ENCODE measurements at regions not wholly inside any gene's neighbourhood (a gene's known extent, or its start where the extent isn't known, plus 50 kb on each side); places are given as distances from the start of the nearest gene placed in this dataset.
A peak's percentile ranks its signal among the peaks of the same experiment; 100 is the strongest.

GRCh38 chr2:204074456-204074855 lies 137.9 kb downstream of the ICOS start:
- Histone ChIP-seq H3K27ac (no peak overlapping the region), H3K27me3 (no peaks in the 10 kb centered on the region), H3K4me3 (no peak overlapping the region), H3K4me1 (no peaks in the 10 kb centered on the region), H3K36me3 (no peaks in the 10 kb centered on the region), H3K9me3 (peaks cover 0 to 5% (median 0%) of the 10 kb centered on the region in 4 donors)
- WGBS, 5 donors, result 50 to 88% (median 77%) methylated on average over 1 of the region's 1 CpG
- peak in 1 of 2 donors; percentile 82 for DNase-seq
- TF ChIP-seq POLR2AphosphoS5 (IDR thresholded peaks at IDR 0.05) (peak in 1 of 3 donors; percentile 52), EP300 (IDR thresholded peaks at IDR 0.05) (no peak)
- intact Hi-C loops (cut with DNase I; ENCODE audit: low total_unique reads), result no loop called here

- intact Hi-C loops (cut with DNase I; ENCODE audit: low total_unique reads), result no loop called here
- 75 to 88% (median 84%) methylated on average over 4 of the region's 4 CpGs for WGBS, 5 donors
- Histone ChIP-seq H3K9me3 (peaks cover 0 to 5% (median 0%) of the 10 kb centered on the region in 4 donors), H3K36me3 (no peaks in the 10 kb centered on the region), H3K27ac (no peak overlapping the region), H3K4me1 (no peaks in the 10 kb centered on the region), H3K4me3 (no peak overlapping the region), H3K27me3 (no peaks in the 10 kb centered on the region)
- no peak for DNase-seq
- TF ChIP-seq POLR2AphosphoS5 (IDR thresholded peaks at IDR 0.05), result no peak
- TF ChIP-seq POLR2A (IDR thresholded peaks at IDR 0.05), result no peak
- TF ChIP-seq CTCF (IDR thresholded peaks at IDR 0.05), result no peak
- no peak for TF ChIP-seq EP300 (IDR thresholded peaks at IDR 0.05)
Observed at GRCh38 chr2:204078003-204078698, 141.6 kb downstream of the ICOS start.

GRCh38 chr2:204081487-204082425 lies 145.2 kb downstream of the ICOS start:
- Histone ChIP-seq H3K4me1 (no peaks in the 10 kb centered on the region), H3K9me3 (peaks cover 0 to 5% (median 0%) of the 10 kb centered on the region in 4 donors), H3K27ac (no peak overlapping the region), H3K36me3 (no peaks in the 10 kb centered on the region), H3K27me3 (no peaks in the 10 kb centered on the region), H3K4me3 (no peak overlapping the region)
- WGBS, 5 donors, result 77 to 87% (median 82%) methylated on average over 12 of the region's 12 CpGs
- intact Hi-C loops (cut with DNase I; ENCODE audit: low total_unique reads), result no loop called here
- TF ChIP-seq POLR2A (IDR thresholded peaks at IDR 0.05) (no peak), EP300 (IDR thresholded peaks at IDR 0.05) (no peak), CTCF (IDR thresholded peaks at IDR 0.05) (no peak), POLR2AphosphoS5 (IDR thresholded peaks at IDR 0.05) (no peak)
- no peak for DNase-seq

GRCh38 chr2:204086167-204086566 lies 149.6 kb downstream of the ICOS start:
- Histone ChIP-seq H3K36me3 (no peaks in the 10 kb centered on the region), H3K27me3 (no peaks in the 10 kb centered on the region), H3K27ac (no peak overlapping the region), H3K4me3 (no peak overlapping the region), H3K4me1 (no peaks in the 10 kb centered on the region), H3K9me3 (no peaks in the 10 kb centered on the region)
- DNase-seq, result no peak
- intact Hi-C loops (cut with DNase I; ENCODE audit: low total_unique reads), result no loop called here
- 11 to 72% (median 66%) methylated on average over 1 of the region's 1 CpG for WGBS, 5 donors
- TF ChIP-seq CTCF (IDR thresholded peaks at IDR 0.05) (no peak), POLR2AphosphoS5 (IDR thresholded peaks at IDR 0.05) (no peak), EP300 (IDR thresholded peaks at IDR 0.05) (no peak)

Data from stomach (tissue), 8 donors.